DND-41 (cell line): ENCODE measurements at regions not wholly inside any gene's neighbourhood (a gene's known extent, or its start where the extent isn't known, plus 50 kb on each side); places are given as distances from the start of the nearest gene placed in this dataset.

Source experiments
- ATAC-seq: fragments of 200-7000 bp; cut with Tn5 transposase; 3 replicates; pipeline ENCODE4 v1.9.1; 2021; ENCODE audit warnings: low read depth; ENCODE audit not compliant: insufficient read depth
- DNase-seq: peaks from one replicate; pipeline ENCODE4 v3.0.0-alpha.2; 2020
- H2AFZ ChIP-seq: 2 replicates; pipeline ENCODE4 v1.6.0; 2012; ENCODE audit warnings: low read depth, low read length
- H3K27ac ChIP-seq: 2 replicates; pipeline ENCODE4 v1.5.1; 2012; ENCODE audit warnings: low read length, inconsistent platforms
- H3K27me3 ChIP-seq: fragments of 200-600 bp; sonication (generic); 2 replicates; pipeline ENCODE4 v1.6.0; 2012; ENCODE audit warnings: low read length, mild to moderate bottlenecking, inconsistent platforms; ENCODE audit not compliant: insufficient read depth, poor library complexity
- H3K36me3 ChIP-seq: 2 replicates; pipeline ENCODE4 v1.5.1; 2012; ENCODE audit warnings: low read length, inconsistent platforms; ENCODE audit not compliant: insufficient read depth
- H3K4me1 ChIP-seq: 2 replicates; pipeline ENCODE4 v1.5.1; 2012; ENCODE audit warnings: mild to moderate bottlenecking, low read length; ENCODE audit not compliant: insufficient read depth
- H3K4me2 ChIP-seq: 2 replicates; pipeline ENCODE4 v1.6.0; 2012; ENCODE audit warnings: mild to moderate bottlenecking, moderate library complexity, low read length, inconsistent platforms; ENCODE audit not compliant: insufficient read depth
- H3K4me3 ChIP-seq, 2 experiments: fragments of 200-600 bp in 1 of 2; shearing (Covaris generic) in 1 of 2; 2 replicates each; pipeline ENCODE4 v1.5.1; 2012 to 2016; ENCODE audit warnings: inconsistent platforms in 2 of 2, low read length in 2 of 2, mild to moderate bottlenecking in 2 of 2, low read depth in 1 of 2, moderate library complexity in 1 of 2
- H3K79me2 ChIP-seq: 2 replicates; pipeline ENCODE4 v1.6.0; 2012; ENCODE audit warnings: low read length, inconsistent platforms; ENCODE audit not compliant: insufficient read depth
- H3K9ac ChIP-seq: 2 replicates; pipeline ENCODE4 v1.6.0; 2012; ENCODE audit warnings: low read depth, mild to moderate bottlenecking, inconsistent platforms, low read length, moderate library complexity
- H3K9me3 ChIP-seq: 2 replicates; pipeline ENCODE4 v1.5.1; 2012; ENCODE audit warnings: low read length, moderate library complexity, mild to moderate bottlenecking, inconsistent platforms; ENCODE audit not compliant: insufficient read depth, severe bottlenecking
- H4K20me1 ChIP-seq: 2 replicates; pipeline ENCODE4 v1.6.0; 2012; ENCODE audit warnings: low read length; ENCODE audit not compliant: insufficient read depth
- EZH2 ChIP-seq: IDR thresholded peaks from 3 replicates; pipeline ENCODE4 v1.6.1; 2012; ENCODE audit warnings: borderline replicate concordance, low read depth, mild to moderate bottlenecking, moderate library complexity, low read length, inconsistent platforms; ENCODE audit not compliant: severe bottlenecking
- TF ChIP-seq, protein P1 (sequence below): IDR thresholded peaks from 2 replicates; pipeline ENCODE4 v1.5.1; 2012; ENCODE audit warnings: borderline replicate concordance, low read length, moderate library complexity, mild to moderate bottlenecking; ENCODE audit not compliant: poor library complexity, severe bottlenecking; ENCODE audit errors: extremely low read depth

DNA sequence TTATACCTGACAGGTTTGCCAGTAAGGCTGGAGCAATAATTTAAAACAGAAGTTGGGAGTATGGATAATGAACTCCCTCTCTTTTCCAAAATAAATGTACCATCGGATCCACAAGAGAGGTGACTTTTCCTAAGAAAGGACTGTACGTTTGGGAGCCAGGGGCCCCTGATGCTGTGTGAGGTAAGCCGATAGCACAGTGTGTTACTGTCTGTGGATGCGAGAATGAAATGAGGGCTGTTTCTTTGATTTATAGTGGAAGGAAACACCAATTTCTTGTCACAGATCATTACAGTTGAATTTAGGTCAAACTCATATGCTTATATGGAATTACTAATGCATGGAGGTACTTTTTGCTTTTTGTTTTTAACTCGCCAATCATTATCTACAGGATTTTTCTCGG lies 147.7 kb downstream of the ZNF664 start:
- no peaks in the 10 kb centered on the region for H4K20me1 ChIP-seq
- TF ChIP-seq, protein P1, sequence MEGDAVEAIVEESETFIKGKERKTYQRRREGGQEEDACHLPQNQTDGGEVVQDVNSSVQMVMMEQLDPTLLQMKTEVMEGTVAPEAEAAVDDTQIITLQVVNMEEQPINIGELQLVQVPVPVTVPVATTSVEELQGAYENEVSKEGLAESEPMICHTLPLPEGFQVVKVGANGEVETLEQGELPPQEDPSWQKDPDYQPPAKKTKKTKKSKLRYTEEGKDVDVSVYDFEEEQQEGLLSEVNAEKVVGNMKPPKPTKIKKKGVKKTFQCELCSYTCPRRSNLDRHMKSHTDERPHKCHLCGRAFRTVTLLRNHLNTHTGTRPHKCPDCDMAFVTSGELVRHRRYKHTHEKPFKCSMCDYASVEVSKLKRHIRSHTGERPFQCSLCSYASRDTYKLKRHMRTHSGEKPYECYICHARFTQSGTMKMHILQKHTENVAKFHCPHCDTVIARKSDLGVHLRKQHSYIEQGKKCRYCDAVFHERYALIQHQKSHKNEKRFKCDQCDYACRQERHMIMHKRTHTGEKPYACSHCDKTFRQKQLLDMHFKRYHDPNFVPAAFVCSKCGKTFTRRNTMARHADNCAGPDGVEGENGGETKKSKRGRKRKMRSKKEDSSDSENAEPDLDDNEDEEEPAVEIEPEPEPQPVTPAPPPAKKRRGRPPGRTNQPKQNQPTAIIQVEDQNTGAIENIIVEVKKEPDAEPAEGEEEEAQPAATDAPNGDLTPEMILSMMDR: no peak
- TF ChIP-seq EZH2: no peak
- H3K4me2 ChIP-seq: no peak overlapping the region
- no peaks in the 10 kb centered on the region for H3K9me3 ChIP-seq
- H3K4me1 ChIP-seq: peaks cover 8% of the 10 kb centered on the region
- DNase-seq (no peak), ATAC-seq (no peak)
- H3K4me3 ChIP-seq: no peak overlapping the region
- no peaks in the 10 kb centered on the region for H3K27me3 ChIP-seq
- no peaks in the 10 kb centered on the region for H3K36me3 ChIP-seq
- H3K27ac ChIP-seq: no peak overlapping the region
- no peak overlapping the region for H2AFZ ChIP-seq
- no peaks in the 10 kb centered on the region for H3K79me2 ChIP-seq
- no peak overlapping the region for H3K9ac ChIP-seq

DNA sequence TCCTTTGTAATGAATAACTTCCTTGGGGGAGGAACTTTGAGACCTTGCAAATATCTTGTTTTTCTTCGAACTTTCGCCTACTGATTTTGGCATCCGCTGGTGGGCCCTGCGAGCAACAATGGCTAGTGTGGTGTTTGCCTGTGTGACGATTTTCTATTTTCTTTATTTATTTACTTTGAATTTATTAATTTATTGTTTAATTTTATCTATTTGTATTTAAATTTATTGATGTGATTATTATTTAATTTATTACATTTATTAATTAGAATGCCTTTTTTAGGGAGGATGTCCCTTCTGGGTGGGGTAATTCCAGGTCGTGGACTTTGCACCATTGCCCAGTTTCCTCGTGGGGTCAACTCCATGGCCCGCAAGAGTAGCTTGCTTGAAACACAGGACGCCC lies 149.7 kb downstream of the ZNF664 start:
- Histone ChIP-seq H3K9ac (no peak overlapping the region), H3K27me3 (no peaks in the 10 kb centered on the region), H2AFZ (no peak overlapping the region), H3K4me2 (no peak overlapping the region), H4K20me1 (no peaks in the 10 kb centered on the region), H3K79me2 (no peaks in the 10 kb centered on the region), H3K27ac (no peak overlapping the region), H3K4me1 (peaks cover 8% of the 10 kb centered on the region), H3K4me3 (no peak overlapping the region), H3K36me3 (no peaks in the 10 kb centered on the region), H3K9me3 (no peaks in the 10 kb centered on the region)
- ATAC-seq: no peak
- DNase-seq: no peak
- TF ChIP-seq, protein P1: no peak
- no peak for TF ChIP-seq EZH2

DNA sequence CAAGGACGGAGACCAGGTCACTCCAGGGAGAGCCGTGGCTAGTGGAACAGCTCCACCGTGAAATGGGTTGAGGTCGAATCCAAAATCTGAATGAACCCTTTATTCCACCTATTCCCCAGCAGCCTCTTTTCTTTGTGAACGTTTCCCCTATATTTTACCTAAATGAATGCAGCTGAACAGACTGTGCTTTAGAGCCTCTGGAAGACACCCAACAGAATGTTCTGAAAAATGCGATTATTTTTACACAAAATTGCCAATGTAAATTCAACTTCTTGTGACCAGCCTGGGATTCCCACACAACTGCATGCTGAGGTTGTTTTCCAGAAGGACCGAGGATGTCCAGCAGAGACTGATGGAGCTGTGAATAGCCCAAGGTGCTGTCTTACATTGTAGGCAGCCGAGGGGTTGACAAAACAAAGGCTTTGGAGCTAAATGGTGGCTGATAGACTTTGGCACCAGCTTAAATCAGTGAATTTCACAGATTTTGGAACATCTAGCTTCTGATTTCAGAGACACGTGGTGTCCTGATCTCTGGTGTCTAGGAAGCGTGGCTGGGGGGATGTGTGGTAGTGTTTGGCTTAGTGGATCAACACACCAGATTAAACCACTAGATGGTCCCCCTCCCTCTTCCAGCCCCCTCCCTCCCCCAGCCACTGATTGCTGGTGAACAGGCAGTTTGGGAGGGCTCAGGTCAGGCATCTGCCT lies 150.4 kb downstream of the ZNF664 start:
- ATAC-seq (no peak), DNase-seq (no peak)
- Histone ChIP-seq H3K36me3 (no peaks in the 10 kb centered on the region), H3K27me3 (no peaks in the 10 kb centered on the region), H3K4me2 (no peak overlapping the region), H3K79me2 (no peaks in the 10 kb centered on the region), H3K9me3 (no peaks in the 10 kb centered on the region), H3K4me3 (no peak overlapping the region), H3K27ac (no peak overlapping the region), H4K20me1 (no peaks in the 10 kb centered on the region), H2AFZ (no peak overlapping the region), H3K9ac (no peak overlapping the region), H3K4me1 (peaks cover 8% of the 10 kb centered on the region)
- TF ChIP-seq EZH2: no peak
- TF ChIP-seq, protein P1: no peak

DNA sequence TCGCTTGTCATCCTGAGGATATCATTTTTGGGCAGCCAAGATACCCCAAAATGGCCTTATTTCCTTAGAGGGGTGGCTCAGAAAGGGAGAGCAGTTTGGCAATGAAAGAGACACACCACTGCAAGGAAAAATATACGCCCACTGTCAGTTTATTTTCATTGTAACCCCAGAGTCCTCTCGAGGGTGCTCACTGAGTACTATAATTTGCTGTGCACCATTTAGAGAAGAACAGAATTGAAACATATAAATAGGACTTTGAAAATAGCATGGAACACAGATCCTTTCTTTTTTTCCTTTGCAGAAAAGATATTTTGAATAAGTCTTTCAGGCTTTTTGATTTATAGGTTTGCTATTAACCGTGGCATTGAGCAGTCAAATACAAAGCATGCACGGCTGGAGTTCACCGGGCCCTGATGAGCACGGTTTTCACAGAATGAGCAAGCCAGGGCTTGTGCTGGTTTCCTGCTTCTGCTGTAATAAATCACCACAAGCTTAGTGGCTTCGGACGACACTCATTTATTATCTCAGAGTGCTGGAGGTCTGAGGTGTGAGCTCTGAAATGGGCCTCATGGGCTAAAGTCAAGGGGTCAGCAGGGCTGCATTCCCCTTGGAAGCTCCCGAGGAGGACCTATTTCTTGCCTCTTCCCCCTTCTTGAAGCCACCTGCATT lies 152.3 kb downstream of the ZNF664 start:
- H3K9ac ChIP-seq: no peak overlapping the region
- H3K4me1 ChIP-seq: no peaks in the 10 kb centered on the region
- no peak overlapping the region for H2AFZ ChIP-seq
- no peaks in the 10 kb centered on the region for H4K20me1 ChIP-seq
- no peaks in the 10 kb centered on the region for H3K27me3 ChIP-seq
- no peak overlapping the region for H3K4me2 ChIP-seq
- TF ChIP-seq EZH2: no peak
- TF ChIP-seq, protein P1: no peak
- no peaks in the 10 kb centered on the region for H3K36me3 ChIP-seq
- DNase-seq (no peak), ATAC-seq (no peak)
- H3K4me3 ChIP-seq: no peak overlapping the region
- H3K79me2 ChIP-seq: no peaks in the 10 kb centered on the region
- no peaks in the 10 kb centered on the region for H3K9me3 ChIP-seq
- H3K27ac ChIP-seq: no peak overlapping the region
